GM06990 (cell line): ENCODE measurements at regions not wholly inside any gene's neighbourhood (a gene's known extent, or its start where the extent isn't known, plus 50 kb on each side); places are given as distances from the start of the nearest gene placed in this dataset.

ENCODE experiments used
- DNase-seq: peaks from one replicate; pipeline ENCODE4 v3.0.0-alpha.2; 2011; ENCODE audit not compliant: insufficient read length; ENCODE audit errors: extremely low read depth
- H3K27me3 ChIP-seq: replicated peaks from 2 replicates; pipeline ENCODE4 v1.6.0; 2011; ENCODE audit warnings: low read length; ENCODE audit not compliant: control insufficient read depth, insufficient read depth
- H3K36me3 ChIP-seq: 2 replicates; pipeline ENCODE4 v1.5.1; 2011; ENCODE audit warnings: low read length; ENCODE audit not compliant: control insufficient read depth, insufficient read depth
- H3K4me3 ChIP-seq: replicated peaks from 2 replicates; pipeline ENCODE4 v1.5.1; 2011; ENCODE audit warnings: low read depth, mild to moderate bottlenecking, control low read depth, low read length
- TF ChIP-seq, protein P1 (sequence below): IDR thresholded peaks from 2 replicates; pipeline ENCODE4 v1.5.1; 2011; ENCODE audit warnings: low read length, control low read depth, mild to moderate bottlenecking, inconsistent platforms; ENCODE audit not compliant: insufficient read depth, poor library complexity, severe bottlenecking

DNA sequence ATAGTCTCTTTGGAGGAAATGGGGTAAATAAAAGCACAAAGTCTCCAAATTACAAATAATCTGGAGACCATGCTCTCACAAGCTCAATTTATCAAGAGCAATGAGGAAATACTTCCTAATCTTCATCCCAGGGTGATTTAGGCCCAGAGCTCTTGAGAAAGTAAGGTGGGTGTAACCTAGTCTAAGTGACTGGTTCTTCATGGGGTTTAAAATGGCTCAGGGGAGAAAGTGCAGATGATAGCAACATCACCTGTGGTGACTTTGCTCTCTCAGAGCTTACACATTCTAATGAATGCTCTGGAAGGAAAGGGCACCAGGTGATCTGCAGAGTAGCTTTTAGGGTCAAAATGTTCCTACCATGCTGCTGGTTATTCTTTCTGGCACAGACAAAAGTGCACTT is 118.4 kb upstream of the TP63 start:
- DNase-seq = no peak
- TF ChIP-seq, protein P1, sequence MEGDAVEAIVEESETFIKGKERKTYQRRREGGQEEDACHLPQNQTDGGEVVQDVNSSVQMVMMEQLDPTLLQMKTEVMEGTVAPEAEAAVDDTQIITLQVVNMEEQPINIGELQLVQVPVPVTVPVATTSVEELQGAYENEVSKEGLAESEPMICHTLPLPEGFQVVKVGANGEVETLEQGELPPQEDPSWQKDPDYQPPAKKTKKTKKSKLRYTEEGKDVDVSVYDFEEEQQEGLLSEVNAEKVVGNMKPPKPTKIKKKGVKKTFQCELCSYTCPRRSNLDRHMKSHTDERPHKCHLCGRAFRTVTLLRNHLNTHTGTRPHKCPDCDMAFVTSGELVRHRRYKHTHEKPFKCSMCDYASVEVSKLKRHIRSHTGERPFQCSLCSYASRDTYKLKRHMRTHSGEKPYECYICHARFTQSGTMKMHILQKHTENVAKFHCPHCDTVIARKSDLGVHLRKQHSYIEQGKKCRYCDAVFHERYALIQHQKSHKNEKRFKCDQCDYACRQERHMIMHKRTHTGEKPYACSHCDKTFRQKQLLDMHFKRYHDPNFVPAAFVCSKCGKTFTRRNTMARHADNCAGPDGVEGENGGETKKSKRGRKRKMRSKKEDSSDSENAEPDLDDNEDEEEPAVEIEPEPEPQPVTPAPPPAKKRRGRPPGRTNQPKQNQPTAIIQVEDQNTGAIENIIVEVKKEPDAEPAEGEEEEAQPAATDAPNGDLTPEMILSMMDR = no peak
- Histone ChIP-seq H3K27me3 (no peaks in the 10 kb centered on the region), H3K4me3 (no peak overlapping the region), H3K36me3 (no peaks in the 10 kb centered on the region)

DNA sequence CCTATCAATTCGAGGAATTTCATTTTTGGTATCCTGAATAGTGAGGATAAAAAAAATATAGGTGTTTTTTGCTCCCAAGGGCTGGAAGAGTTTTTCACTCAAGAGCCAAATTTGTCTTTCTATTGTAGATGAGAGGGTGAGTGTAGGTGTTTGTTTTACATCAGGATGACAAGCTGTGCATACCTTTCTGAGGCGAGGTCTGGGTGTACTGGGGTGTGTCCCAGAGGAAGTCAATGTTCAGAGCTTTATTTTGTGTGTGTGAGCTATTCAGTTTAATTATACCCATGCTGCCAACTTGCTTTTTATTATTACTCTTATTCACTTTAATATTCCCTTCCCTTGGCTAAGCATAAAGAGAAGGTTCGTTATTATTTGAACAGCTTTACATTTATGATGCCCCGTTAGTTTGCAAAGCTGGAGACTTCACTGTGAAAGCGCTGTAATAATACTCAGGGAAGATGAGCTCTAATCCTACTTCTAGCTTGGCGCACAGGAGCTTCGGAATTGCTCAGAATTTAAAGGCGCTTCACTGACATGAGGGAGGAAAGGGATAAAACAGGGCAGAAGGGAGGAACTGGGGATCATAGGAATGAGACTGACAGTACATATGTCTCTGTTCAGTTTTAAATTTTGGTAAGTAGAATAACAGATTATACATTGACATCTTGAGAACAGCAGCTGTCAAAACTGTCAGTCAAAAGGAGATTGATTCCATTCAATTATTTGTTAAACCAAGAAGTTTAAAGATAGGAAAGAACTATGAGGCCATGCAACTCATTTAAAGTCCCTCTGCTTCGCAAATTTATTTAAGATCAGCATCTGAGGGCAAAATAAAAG is 117.7 kb upstream of the TP63 start:
- TF ChIP-seq, protein P1 = no peak
- no peak for DNase-seq
- Histone ChIP-seq H3K27me3 (no peaks in the 10 kb centered on the region), H3K4me3 (no peak overlapping the region), H3K36me3 (no peaks in the 10 kb centered on the region)

DNA sequence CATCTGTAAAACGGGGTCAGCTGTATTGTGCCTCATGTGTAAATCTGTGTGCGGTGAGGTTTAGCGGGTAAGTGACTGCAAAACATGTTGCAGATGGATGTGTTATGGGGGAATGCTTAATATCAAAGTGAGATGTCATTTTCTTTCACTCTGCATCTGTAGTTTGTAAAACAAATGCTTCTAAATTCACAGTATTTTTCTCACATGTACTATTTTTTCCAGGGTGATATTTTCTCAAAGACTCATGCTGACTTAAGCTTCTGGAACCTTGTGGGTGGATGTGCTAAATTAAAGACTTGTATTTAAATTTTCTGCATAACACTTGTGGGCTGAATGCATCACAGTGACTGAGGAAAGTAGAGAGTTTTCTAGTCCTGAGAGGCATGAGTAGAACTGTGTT is 115.2 kb upstream of the TP63 start:
- Histone ChIP-seq H3K36me3 (no peaks in the 10 kb centered on the region), H3K4me3 (no peak overlapping the region), H3K27me3 (no peaks in the 10 kb centered on the region)
- DNase-seq = no peak
- TF ChIP-seq, protein P1 = no peak

DNA sequence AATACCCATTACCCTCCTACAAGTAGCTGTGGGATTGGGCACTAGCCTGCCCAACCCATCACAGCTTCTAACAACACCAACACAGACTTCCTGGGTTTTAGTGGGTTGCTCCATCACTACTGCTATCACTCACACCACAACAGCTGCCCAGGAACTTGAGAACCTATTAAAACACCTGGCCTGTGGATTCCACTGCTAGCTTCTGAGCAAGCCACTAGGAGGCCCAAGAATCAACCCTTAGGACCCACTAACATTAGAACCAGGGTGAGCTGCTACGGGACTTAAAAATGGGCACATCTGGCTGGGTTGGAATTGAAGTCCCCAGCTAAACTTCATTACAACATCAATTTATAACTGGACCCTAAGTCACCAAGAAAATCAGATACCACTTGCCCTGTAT is 113.2 kb upstream of the TP63 start:
- H3K4me3 ChIP-seq = no peak overlapping the region
- no peaks in the 10 kb centered on the region for H3K36me3 ChIP-seq
- H3K27me3 ChIP-seq = no peaks in the 10 kb centered on the region
- TF ChIP-seq, protein P1 = no peak
- no peak for DNase-seq

DNA sequence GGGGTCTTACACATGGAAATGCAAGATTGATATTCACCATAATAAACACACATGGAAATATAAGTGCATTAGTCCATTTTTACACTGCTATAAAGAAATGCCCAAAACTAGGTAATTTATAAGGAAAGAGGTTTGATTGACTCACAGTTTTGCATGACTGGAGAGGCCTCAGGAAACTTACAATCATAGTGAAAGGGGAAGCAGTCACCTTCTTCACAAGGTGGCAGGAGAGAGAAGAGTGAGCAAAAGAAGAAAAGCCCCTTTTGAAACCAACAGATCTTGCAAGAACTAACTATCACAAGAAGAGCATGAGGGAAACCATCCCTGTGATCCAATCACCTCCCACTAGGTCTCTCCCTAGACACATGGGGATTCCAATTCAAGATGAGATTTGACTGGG is 111.7 kb upstream of the TP63 start:
- no peaks in the 10 kb centered on the region for H3K27me3 ChIP-seq
- no peaks in the 10 kb centered on the region for H3K36me3 ChIP-seq
- no peak overlapping the region for H3K4me3 ChIP-seq
- TF ChIP-seq, protein P1 = no peak
- DNase-seq = no peak
